ENCODE measurements at regions not wholly inside any gene's neighbourhood (a gene's known extent, or its start where the extent isn't known, plus 50 kb on each side); places are given as distances from the start of the nearest gene placed in this dataset.

- H3K4me1 ChIP-seq (ENCODE audit: control insufficient read depth, insufficient read depth, low read length): no peaks in the 10 kb centered on the region
- H3K9ac ChIP-seq (ENCODE audit: extremely low read depth, low read length, poor library complexity, severe bottlenecking): no peak overlapping the region
- WGBS, 2 experiments (ENCODE audit: insufficient coverage in 1 of 2, insufficient read length in 1 of 2): 82 to 100% methylated on average over 2 to 6 of the region's 6 CpGs
- Mint-ChIP-seq H3K27me3 (ENCODE audit: insufficient read depth) (no peaks in the 10 kb centered on the region), H3K9me3 (peaks cover 2% of the 10 kb centered on the region), H3K4me1 (no peaks in the 10 kb centered on the region), H3K27ac (no peak overlapping the region), H3K36me3 (ENCODE audit: low read depth) (no peaks in the 10 kb centered on the region), H3K4me3 (no peak overlapping the region)
- H3K4me3 ChIP-seq (ENCODE audit: low read length): no peak overlapping the region
- no peak for DNase-seq
- H3K27ac ChIP-seq (ENCODE audit: low read depth, low read length): no peak overlapping the region
- TF ChIP-seq, protein P1, sequence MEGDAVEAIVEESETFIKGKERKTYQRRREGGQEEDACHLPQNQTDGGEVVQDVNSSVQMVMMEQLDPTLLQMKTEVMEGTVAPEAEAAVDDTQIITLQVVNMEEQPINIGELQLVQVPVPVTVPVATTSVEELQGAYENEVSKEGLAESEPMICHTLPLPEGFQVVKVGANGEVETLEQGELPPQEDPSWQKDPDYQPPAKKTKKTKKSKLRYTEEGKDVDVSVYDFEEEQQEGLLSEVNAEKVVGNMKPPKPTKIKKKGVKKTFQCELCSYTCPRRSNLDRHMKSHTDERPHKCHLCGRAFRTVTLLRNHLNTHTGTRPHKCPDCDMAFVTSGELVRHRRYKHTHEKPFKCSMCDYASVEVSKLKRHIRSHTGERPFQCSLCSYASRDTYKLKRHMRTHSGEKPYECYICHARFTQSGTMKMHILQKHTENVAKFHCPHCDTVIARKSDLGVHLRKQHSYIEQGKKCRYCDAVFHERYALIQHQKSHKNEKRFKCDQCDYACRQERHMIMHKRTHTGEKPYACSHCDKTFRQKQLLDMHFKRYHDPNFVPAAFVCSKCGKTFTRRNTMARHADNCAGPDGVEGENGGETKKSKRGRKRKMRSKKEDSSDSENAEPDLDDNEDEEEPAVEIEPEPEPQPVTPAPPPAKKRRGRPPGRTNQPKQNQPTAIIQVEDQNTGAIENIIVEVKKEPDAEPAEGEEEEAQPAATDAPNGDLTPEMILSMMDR (conservative IDR thresholded peaks at IDR 0.05): no peak
- no peaks in the 10 kb centered on the region for H3K9me3 ChIP-seq (ENCODE audit: control insufficient read depth, low read length)
- H3K36me3 ChIP-seq (ENCODE audit: control insufficient read depth, insufficient read depth, low read length): no peaks in the 10 kb centered on the region
- no peaks in the 10 kb centered on the region for H3K27me3 ChIP-seq (ENCODE audit: control insufficient read depth, insufficient read depth, low read length, poor library complexity, severe bottlenecking)
Measured at GRCh38 chr12:103207936-103208335, 250.5 kb downstream of the ASCL1 start.

DNA sequence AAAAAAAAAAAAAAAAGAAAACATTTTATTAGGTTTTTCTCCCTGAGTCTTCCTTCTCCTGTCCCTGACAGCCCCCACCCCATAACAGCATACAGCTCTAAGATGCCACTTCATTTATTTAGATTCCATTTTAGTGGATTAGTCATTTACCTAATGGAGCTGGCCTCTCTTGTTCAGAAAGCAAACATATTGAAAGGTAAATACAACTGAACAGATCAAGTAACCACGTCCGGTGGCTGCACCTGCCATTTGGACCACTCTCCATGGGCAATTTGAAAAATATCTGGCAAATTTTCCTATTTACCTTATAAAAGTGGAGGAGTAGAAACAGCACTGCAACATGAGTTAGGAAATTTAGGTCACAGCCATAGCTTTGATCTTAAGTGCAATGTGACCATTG, 254.6 kb downstream of the C12orf42 start:
- no peak for DNase-seq
- Mint-ChIP-seq H3K27me3 (ENCODE audit: insufficient read depth) (no peaks in the 10 kb centered on the region), H3K27ac (no peak overlapping the region), H3K36me3 (ENCODE audit: low read depth) (no peaks in the 10 kb centered on the region), H3K9me3 (no peaks in the 10 kb centered on the region), H3K4me3 (no peak overlapping the region), H3K4me1 (no peaks in the 10 kb centered on the region)
- no peaks in the 10 kb centered on the region for H3K36me3 ChIP-seq (ENCODE audit: control insufficient read depth, insufficient read depth, low read length)
- 98% methylated on average over 2 of the region's 2 CpGs; no CpG with 5 or more reads in 1 of the 2 experiments for WGBS, 2 experiments (ENCODE audit: insufficient coverage in 1 of 2, insufficient read length in 1 of 2)
- H3K9ac ChIP-seq (ENCODE audit: extremely low read depth, low read length, poor library complexity, severe bottlenecking): no peak overlapping the region
- no peaks in the 10 kb centered on the region for H3K27me3 ChIP-seq (ENCODE audit: control insufficient read depth, insufficient read depth, low read length, poor library complexity, severe bottlenecking)
- no peak overlapping the region for H3K4me3 ChIP-seq (ENCODE audit: low read length)
- no peaks in the 10 kb centered on the region for H3K9me3 ChIP-seq (ENCODE audit: control insufficient read depth, low read length)
- H3K27ac ChIP-seq (ENCODE audit: low read depth, low read length): no peak overlapping the region
- no peaks in the 10 kb centered on the region for H3K4me1 ChIP-seq (ENCODE audit: control insufficient read depth, insufficient read depth, low read length)
- TF ChIP-seq, protein P1 (conservative IDR thresholded peaks at IDR 0.05): no peak

DNA sequence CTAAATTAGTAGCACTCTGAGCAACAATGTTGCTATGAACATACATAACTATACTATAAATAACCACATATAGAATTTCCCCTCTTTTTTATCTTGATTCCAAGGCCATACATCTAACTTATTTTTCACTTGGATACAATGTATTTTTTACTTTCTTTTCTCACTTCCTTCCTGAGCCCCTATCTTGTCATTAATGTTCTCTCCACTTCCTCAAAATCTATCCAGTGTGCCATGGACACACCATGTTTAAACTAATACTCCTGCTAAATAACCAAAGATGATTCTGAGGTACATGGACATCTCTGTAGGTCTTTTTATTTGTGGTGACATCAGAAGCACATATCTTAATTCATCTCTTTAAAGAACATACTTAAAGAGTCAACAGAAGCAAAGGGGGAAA, 251.2 kb downstream of the C12orf42 start:
- no peak overlapping the region for H3K9ac ChIP-seq (ENCODE audit: extremely low read depth, low read length, poor library complexity, severe bottlenecking)
- no peak overlapping the region for H3K27ac ChIP-seq (ENCODE audit: low read depth, low read length)
- H3K36me3 ChIP-seq (ENCODE audit: control insufficient read depth, insufficient read depth, low read length): no peaks in the 10 kb centered on the region
- no peaks in the 10 kb centered on the region for H3K9me3 ChIP-seq (ENCODE audit: control insufficient read depth, low read length)
- Mint-ChIP-seq H3K27ac (no peak overlapping the region), H3K36me3 (ENCODE audit: low read depth) (no peaks in the 10 kb centered on the region), H3K9me3 (no peaks in the 10 kb centered on the region), H3K4me1 (no peaks in the 10 kb centered on the region), H3K4me3 (no peak overlapping the region), H3K27me3 (ENCODE audit: insufficient read depth) (no peaks in the 10 kb centered on the region)
- DNase-seq: no peak
- TF ChIP-seq, protein P1 (conservative IDR thresholded peaks at IDR 0.05): no peak
- no peaks in the 10 kb centered on the region for H3K4me1 ChIP-seq (ENCODE audit: control insufficient read depth, insufficient read depth, low read length)
- no peaks in the 10 kb centered on the region for H3K27me3 ChIP-seq (ENCODE audit: control insufficient read depth, insufficient read depth, low read length, poor library complexity, severe bottlenecking)
- no peak overlapping the region for H3K4me3 ChIP-seq (ENCODE audit: low read length)

Measured in endodermal cell (in vitro differentiated cells).